ENCODE measurements at regions not wholly inside any gene's neighbourhood (a gene's known extent, or its start where the extent isn't known, plus 50 kb on each side); places are given as distances from the start of the nearest gene placed in this dataset.
A peak's percentile ranks its signal among the peaks of the same experiment; 100 is the strongest.
"Not testable (repeated sequence)": the region's sequence is repeated elsewhere in the genome, so short reads cannot be mapped to it uniquely, and the experiment has no call there.

- DNase-seq = no peak
Observed at GRCh38 chr6:105713474-105714118, 310.7 kb upstream of the PREP start.

DNA sequence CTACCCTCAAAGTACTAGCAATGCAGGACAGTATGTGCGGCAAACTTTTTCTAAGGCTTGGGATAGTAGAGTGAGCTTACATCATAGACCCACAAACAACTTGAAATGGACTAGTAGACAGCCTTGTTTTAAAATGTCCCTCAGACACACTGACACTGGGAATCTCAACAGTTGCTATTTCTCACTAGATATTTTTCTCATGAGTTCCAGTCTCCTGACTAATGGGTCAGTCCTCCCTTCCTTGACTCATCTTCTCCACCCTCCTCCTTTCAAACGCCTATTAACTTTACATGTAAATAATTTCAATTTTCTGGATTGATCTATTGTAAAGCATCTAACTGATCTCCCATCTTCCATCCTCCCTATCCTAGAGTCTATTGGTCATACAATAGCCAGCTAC, 308.3 kb upstream of the PREP start:
- DNase-seq = no peak

GRCh38 chr6:105705608-105706007, 302.7 kb upstream of the PREP start:
- no peak for DNase-seq

DNA sequence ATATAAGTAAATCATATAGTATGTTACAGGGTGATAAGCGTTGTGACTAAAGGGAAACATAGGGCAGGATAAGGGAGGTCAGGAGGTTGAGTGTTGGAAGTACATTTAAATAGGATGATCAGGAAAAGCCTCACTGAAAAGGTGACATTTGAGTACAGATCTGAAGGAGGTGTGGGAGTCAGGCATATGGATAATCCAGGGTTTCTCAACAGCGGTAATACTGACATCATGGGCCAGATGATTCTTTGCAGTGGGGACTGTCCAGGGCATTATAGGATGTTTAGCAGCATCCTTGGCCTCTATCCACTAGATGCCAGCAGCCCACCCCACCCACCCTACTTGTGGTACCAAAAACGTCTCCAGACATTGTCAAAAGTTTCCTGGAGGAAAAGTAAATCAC, 292.6 kb upstream of the PREP start:
- no peak for DNase-seq

GRCh38 chr6:105692613-105693215, 289.8 kb upstream of the PREP start:
- DNase-seq = peak; percentile 64

GRCh38 chr6:105691971-105692370, 289.1 kb upstream of the PREP start:
- no peak for DNase-seq

- DNase-seq = no peak
Observed at GRCh38 chr6:105691081-105691480, 288.2 kb upstream of the PREP start.

GRCh38 chr6:105688573-105688972, 285.7 kb upstream of the PREP start:
- no peak for DNase-seq

DNA sequence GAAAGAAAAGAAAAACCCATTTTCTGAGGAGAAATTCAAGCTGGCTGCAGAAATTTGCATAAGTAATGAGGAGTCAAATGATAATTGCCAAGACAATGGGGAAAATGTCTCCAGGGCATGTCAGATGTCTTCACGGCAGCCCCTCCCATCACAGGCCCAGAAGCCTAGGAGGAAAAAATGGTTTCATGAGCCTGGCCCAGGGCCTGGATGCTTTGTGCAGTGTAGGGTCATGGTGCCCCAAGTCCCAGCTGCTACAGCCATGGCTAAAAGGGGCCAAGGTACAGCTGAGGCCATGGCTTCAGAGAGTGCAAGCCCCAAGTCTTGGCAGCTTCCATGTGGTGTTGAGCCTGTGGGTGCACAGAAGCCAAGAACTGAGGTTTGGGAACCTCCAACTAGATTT, 283.9 kb upstream of the PREP start:
- DNase-seq = not testable (repeated sequence)

DNA sequence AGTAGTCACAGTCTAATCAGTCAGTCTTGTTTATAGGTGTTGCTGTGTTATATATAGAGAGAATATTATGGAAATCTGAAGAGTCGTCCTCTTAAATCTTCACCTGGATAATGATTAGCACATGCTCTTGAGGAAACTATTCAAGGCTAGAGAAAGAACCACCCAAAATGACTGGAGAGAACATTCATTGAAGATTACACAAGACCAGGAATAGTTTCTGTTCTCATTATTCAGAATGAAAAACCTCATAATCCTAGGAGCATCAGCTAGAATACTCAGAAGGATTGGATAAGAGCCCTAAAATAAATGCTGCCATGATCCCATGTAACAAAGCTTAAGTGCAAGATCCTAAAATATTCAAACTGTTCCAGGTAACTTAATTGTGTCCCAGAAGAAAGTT, 278.2 kb upstream of the PREP start:
- DNase-seq = no peak

GRCh38 chr6:105680131-105680530, 277.2 kb upstream of the PREP start:
- no peak for DNase-seq

- no peak for DNase-seq
Observed at GRCh38 chr6:105678516-105678915, 275.6 kb upstream of the PREP start.

GRCh38 chr6:105677671-105678475, 275.0 kb upstream of the PREP start:
- DNase-seq = no peak

DNA sequence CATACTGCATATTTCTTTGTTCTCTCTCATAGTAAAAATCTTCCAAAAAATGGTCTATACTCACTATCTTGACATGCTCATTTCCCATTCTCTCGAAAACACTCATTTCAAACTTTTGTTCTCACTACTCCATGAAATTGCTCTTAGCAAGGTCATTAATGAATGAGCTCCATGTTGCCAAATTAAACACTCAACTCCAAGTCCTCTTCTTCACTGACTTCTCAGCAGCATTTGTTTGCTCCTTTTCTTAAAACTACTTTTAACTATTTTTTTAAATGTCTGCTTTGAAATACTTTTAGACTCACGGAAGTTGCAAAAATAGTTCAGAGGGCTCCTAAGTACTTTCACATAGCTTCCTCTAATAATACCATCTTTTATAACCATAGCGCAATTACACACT, 274.0 kb upstream of the PREP start:
- no peak for DNase-seq

DNA sequence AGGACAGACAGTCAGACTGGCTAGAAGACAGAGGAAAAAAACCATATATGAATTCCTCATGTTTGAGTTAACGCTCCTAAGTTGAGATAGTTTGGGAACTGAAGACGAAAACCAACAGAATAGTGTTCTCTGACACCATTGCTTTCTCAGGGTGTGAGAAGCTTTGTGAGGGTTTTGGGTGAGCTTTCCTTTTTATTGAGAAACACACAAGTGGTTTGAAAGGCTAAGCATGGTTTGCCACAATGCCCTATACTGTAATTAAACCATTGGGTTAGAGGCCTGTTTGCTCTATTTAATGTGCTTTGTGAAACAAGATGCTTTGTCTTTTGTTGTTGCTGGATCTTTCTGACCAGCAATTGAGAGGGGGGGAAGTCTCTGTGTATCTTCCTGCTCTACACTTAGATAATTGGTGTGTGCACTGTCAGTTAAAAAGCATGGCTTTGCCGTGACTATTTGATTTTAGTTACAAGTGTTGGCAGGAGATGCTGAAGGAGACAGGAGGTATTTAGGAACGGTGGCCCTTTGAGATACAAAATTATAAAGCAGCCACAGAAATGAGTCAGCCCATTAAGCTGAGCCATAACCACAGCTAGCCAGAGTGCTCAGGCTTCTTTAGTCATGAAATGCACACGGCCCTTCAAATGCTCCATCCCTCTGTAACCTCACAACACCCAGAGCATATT, 273.0 kb upstream of the PREP start:
- DNase-seq = no peak

GRCh38 chr6:105672856-105673538, 270.1 kb upstream of the PREP start:
- not testable (repeated sequence) for DNase-seq

DNA sequence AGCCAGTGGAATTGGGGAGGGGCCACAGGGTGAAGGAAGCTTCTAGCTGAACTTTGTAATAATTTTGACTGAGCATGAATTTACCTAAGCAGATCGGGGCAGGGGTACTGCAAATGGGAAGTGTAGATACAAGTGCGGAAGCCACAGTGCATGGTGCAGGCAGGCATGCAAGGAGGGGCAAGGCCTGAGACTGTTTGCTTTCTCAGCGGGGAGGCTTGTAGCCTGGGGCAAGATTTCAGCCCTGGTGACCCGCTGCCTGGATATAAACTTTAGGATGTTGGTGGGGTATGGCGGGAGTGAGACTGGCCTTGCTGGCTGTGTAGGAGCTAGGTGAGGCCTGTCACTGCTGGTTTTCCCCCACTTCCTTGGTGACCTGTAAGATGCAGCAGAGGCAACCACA, 266.4 kb upstream of the PREP start:
- no peak for DNase-seq

- no peak for DNase-seq
Observed at GRCh38 chr6:105667056-105667455, 264.2 kb upstream of the PREP start.

- no peak for DNase-seq
Observed at GRCh38 chr6:105664931-105665330, 262.0 kb upstream of the PREP start.

- DNase-seq = no peak
Observed at GRCh38 chr6:105651969-105652368, 249.1 kb upstream of the PREP start.

DNA sequence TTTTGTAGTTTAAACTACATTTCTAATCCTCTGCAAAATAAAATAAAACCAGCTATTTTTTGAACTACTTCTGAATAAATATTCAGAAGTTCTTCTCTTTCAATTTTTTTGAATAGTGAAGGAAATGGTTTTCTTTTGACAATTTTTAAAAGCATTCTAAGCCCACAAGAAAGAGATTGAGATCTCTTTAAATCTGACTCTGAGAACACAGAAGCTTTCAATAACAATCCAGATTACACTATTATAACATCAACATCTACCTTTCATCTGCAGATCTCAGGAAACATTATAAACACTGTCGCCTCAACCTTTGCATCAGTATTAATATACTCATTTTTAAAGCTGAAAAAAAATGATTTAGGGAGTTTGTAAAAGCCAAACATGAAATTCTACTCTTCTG, 247.5 kb upstream of the PREP start:
- no peak for DNase-seq

GRCh38 chr6:105649192-105649591, 246.3 kb upstream of the PREP start:
- no peak for DNase-seq

DNA sequence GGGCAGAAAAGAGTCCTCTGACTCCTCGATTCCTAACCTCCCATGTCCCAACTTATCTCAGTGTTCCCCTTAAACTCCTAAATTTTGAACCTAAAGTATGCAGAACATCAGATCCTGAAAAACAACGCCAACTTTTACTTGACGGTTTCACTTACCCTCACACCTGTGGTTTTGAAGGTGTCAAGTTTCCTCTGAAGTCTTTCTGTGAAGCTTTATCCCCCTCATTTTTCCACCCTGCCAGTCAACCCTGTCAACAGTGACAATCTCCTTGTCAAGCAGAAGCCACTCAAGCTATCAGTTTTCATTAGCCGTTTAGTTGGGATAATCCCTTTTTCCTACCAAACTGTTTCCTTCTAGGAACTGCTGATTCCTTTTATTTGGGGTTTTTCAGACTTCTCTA, 245.4 kb upstream of the PREP start:
- no peak for DNase-seq
